Neuronal stem cell (in vitro differentiated cells): ENCODE measurements at regions not wholly inside any gene's neighbourhood (a gene's known extent, or its start where the extent isn't known, plus 50 kb on each side); places are given as distances from the start of the nearest gene placed in this dataset.
A peak's percentile ranks its signal among the peaks of the same experiment; 100 is the strongest.

Experiments
- DNase-seq: peaks from one replicate; pipeline ENCODE4 v3.0.0-alpha.2; 2013; ENCODE audit warnings: low spot score
- H2AFZ ChIP-seq: one replicate; pipeline ENCODE4 v1.6.1; 2013; ENCODE audit warnings: mild to moderate bottlenecking, low read length, inconsistent platforms
- H2AK5ac ChIP-seq: 2 replicates; pipeline ENCODE4 v1.6.1; 2013; ENCODE audit warnings: low read depth, mild to moderate bottlenecking, inconsistent platforms, low read length, moderate library complexity, mixed read lengths
- H2BK120ac ChIP-seq: 2 replicates; pipeline ENCODE4 v1.6.1; 2013; ENCODE audit warnings: low read depth, mild to moderate bottlenecking, inconsistent platforms, low read length, moderate library complexity, mixed read lengths
- H2BK12ac ChIP-seq: one replicate; pipeline ENCODE4 v1.6.1; 2013; ENCODE audit warnings: low read length, inconsistent platforms
- H2BK15ac ChIP-seq: 2 replicates; pipeline ENCODE4 v1.6.1; 2013; ENCODE audit warnings: mild to moderate bottlenecking, low read length, inconsistent platforms, mixed read lengths
- H2BK5ac ChIP-seq: one replicate; pipeline ENCODE4 v1.6.1; 2013; ENCODE audit warnings: inconsistent platforms, mild to moderate bottlenecking, low read length, moderate library complexity
- H3K14ac ChIP-seq: one replicate; pipeline ENCODE4 v1.6.1; 2013; ENCODE audit warnings: low read length, inconsistent platforms
- H3K18ac ChIP-seq: 2 replicates; pipeline ENCODE4 v1.6.1; 2013; ENCODE audit warnings: low read length, inconsistent platforms
- H3K23ac ChIP-seq: 2 replicates; pipeline ENCODE4 v1.6.1; 2013; ENCODE audit warnings: low read depth, mild to moderate bottlenecking, mixed read lengths, low read length, inconsistent platforms; ENCODE audit not compliant: poor library complexity
- H3K27ac ChIP-seq: replicated peaks from 3 replicates; pipeline ENCODE4 v1.5.1; 2013; ENCODE audit warnings: low read length, inconsistent platforms
- H3K27me3 ChIP-seq, 3 experiments: 2 replicates each; pipeline ENCODE4 v1.6.1; 2013; ENCODE audit warnings: low read length in 3 of 3, mild to moderate bottlenecking in 2 of 3, inconsistent platforms in 1 of 3, low read depth in 1 of 3, mixed read lengths in 1 of 3, moderate library complexity in 1 of 3; ENCODE audit not compliant: control insufficient read depth in 3 of 3, insufficient read depth in 3 of 3
- H3K36me3 ChIP-seq, 2 donors: replicated peaks in 1 of 2; 2 replicates each; pipeline ENCODE4 v1.6.1; 2013; ENCODE audit warnings: low read length in 2 of 2; ENCODE audit not compliant: control insufficient read depth in 2 of 2, insufficient read depth in 2 of 2
- H3K4ac ChIP-seq: 2 replicates; pipeline ENCODE4 v1.6.1; 2013; ENCODE audit warnings: inconsistent platforms, mild to moderate bottlenecking, low read length, moderate library complexity
- H3K4me1 ChIP-seq, 2 donors: 1 replicate in 1 of 2; 2 replicates in 1 of 2; pipeline ENCODE4 v1.6.1; 2013; ENCODE audit warnings: low read length in 2 of 2, low read depth in 1 of 2; ENCODE audit not compliant: control insufficient read depth in 2 of 2, insufficient read depth in 1 of 2
- H3K4me2 ChIP-seq: one replicate; pipeline ENCODE4 v1.6.1; 2013; ENCODE audit warnings: mild to moderate bottlenecking, low read length, inconsistent platforms; ENCODE audit not compliant: insufficient read depth, poor library complexity, severe bottlenecking
- H3K4me3 ChIP-seq, 2 donors: 2 replicates each; pipeline ENCODE4 v1.5.1; 2013; ENCODE audit warnings: low read length in 2 of 2, mild to moderate bottlenecking in 2 of 2, inconsistent platforms in 1 of 2, moderate library complexity in 1 of 2
- H3K79me1 ChIP-seq: one replicate; pipeline ENCODE4 v1.6.1; 2013; ENCODE audit warnings: low read depth, mild to moderate bottlenecking, inconsistent platforms, low read length, moderate library complexity
- H3K9ac ChIP-seq: one replicate; pipeline ENCODE4 v1.6.1; 2013; ENCODE audit warnings: mild to moderate bottlenecking, low read depth, low read length, inconsistent platforms; ENCODE audit not compliant: poor library complexity
- H3K9me3 ChIP-seq, 2 donors: replicated peaks in 1 of 2; 2 replicates each; pipeline versions ENCODE3 to v1.6.1; 2013; ENCODE audit warnings: low read length in 2 of 2, mild to moderate bottlenecking in 2 of 2, inconsistent platforms in 1 of 2, low read depth in 1 of 2, mixed read lengths in 1 of 2, moderate library complexity in 1 of 2; ENCODE audit not compliant: control insufficient read depth in 2 of 2, insufficient read depth in 1 of 2
- H4K8ac ChIP-seq: one replicate; pipeline ENCODE4 v1.6.1; 2013; ENCODE audit warnings: low read depth, mild to moderate bottlenecking, inconsistent platforms, low read length, moderate library complexity
- H4K91ac ChIP-seq: one replicate; pipeline ENCODE4 v1.6.1; 2013; ENCODE audit warnings: low read length, low read depth, mild to moderate bottlenecking, inconsistent platforms; ENCODE audit not compliant: poor library complexity
- WGBS, 2 donors: extraction: QIAGEN DNeasy Blood & Tissue Kit; methylation state at CpG; one replicate each; pipeline ENCODE4 v1.1.7; 2013; ENCODE audit warnings: missing lambda C conversion rate in 2 of 2, mixed read lengths in 1 of 2; ENCODE audit not compliant: insufficient read length in 2 of 2, insufficient replicate concordance in 1 of 2; ENCODE audit errors: extremely low coverage in 2 of 2; 5-methylcytosine and 5-hydroxymethylcytosine counted together

GRCh38 chr18:29087616-29088246, 910.8 kb upstream of the CDH2 start:
- Histone ChIP-seq H3K27ac (no peak overlapping the region), H3K14ac (no peak overlapping the region), H3K36me3 (no peaks in the 10 kb centered on the region), H3K4ac (no peak overlapping the region), H2AK5ac (no peak overlapping the region), H4K91ac (no peak overlapping the region), H2BK12ac (no peak overlapping the region), H3K9ac (no peak overlapping the region), H2AFZ (peak overlapping the region; percentile 53), H3K9me3 (no peaks in the 10 kb centered on the region), H3K23ac (no peak overlapping the region), H3K4me3 (no peak overlapping the region), H2BK15ac (no peak overlapping the region), H3K27me3 (no peaks in the 10 kb centered on the region), H3K79me1 (no peaks in the 10 kb centered on the region), H2BK5ac (no peak overlapping the region), H4K8ac (no peak overlapping the region), H2BK120ac (no peak overlapping the region), H3K4me2 (no peak overlapping the region), H3K4me1 (peaks cover 0 to 5% of the 10 kb centered on the region in 2 donors), H3K18ac (no peak overlapping the region)
- no peak for DNase-seq
- WGBS, 2 donors, result no CpG with 5 or more reads among the region's 3 CpGs

- Histone ChIP-seq H3K23ac (no peak overlapping the region), H3K27ac (no peak overlapping the region), H3K4me1 (peaks cover 0 to 5% of the 10 kb centered on the region in 2 donors), H2BK15ac (no peak overlapping the region), H3K79me1 (no peaks in the 10 kb centered on the region), H3K36me3 (no peaks in the 10 kb centered on the region), H2AFZ (no peak overlapping the region), H3K9me3 (no peaks in the 10 kb centered on the region), H3K18ac (no peak overlapping the region), H3K4ac (no peak overlapping the region), H3K4me3 (no peak overlapping the region), H2BK12ac (no peak overlapping the region), H2BK120ac (no peak overlapping the region), H2BK5ac (no peak overlapping the region), H2AK5ac (no peak overlapping the region), H4K8ac (no peak overlapping the region), H3K4me2 (no peak overlapping the region), H3K14ac (no peak overlapping the region), H4K91ac (no peak overlapping the region), H3K27me3 (no peaks in the 10 kb centered on the region), H3K9ac (no peak overlapping the region)
- no peak for DNase-seq
Measured at GRCh38 chr18:29084120-29084519, 907.2 kb upstream of the CDH2 start.

GRCh38 chr18:29083545-29083944, 906.6 kb upstream of the CDH2 start:
- H3K27me3 ChIP-seq, result no peaks in the 10 kb centered on the region
- H4K8ac ChIP-seq, result no peak overlapping the region
- H2BK120ac ChIP-seq, result no peak overlapping the region
- no peak overlapping the region for H3K4me2 ChIP-seq
- H2AFZ ChIP-seq, result peak overlapping the region; percentile 16
- H3K4me3 ChIP-seq, result no peak overlapping the region
- H2AK5ac ChIP-seq, result no peak overlapping the region
- no peak overlapping the region for H3K18ac ChIP-seq
- H3K27ac ChIP-seq, result no peak overlapping the region
- H3K4ac ChIP-seq, result no peak overlapping the region
- H3K4me1 ChIP-seq, result peaks cover 0 to 5% of the 10 kb centered on the region in 2 donors
- no peaks in the 10 kb centered on the region for H3K79me1 ChIP-seq
- H3K9me3 ChIP-seq, result no peaks in the 10 kb centered on the region
- no peak overlapping the region for H3K9ac ChIP-seq
- no peak overlapping the region for H3K14ac ChIP-seq
- no peak overlapping the region for H2BK12ac ChIP-seq
- no CpG with 5 or more reads among the region's 4 CpGs for WGBS, 2 donors
- DNase-seq, result no peak
- H3K36me3 ChIP-seq, result no peaks in the 10 kb centered on the region
- no peak overlapping the region for H3K23ac ChIP-seq
- H2BK5ac ChIP-seq, result no peak overlapping the region
- H4K91ac ChIP-seq, result no peak overlapping the region
- H2BK15ac ChIP-seq, result no peak overlapping the region

GRCh38 chr18:29080946-29081345, 904.0 kb upstream of the CDH2 start:
- Histone ChIP-seq H3K36me3 (no peaks in the 10 kb centered on the region), H2BK12ac (no peak overlapping the region), H3K9me3 (no peaks in the 10 kb centered on the region), H3K18ac (no peak overlapping the region), H3K4me1 (peaks cover 0 to 3% of the 10 kb centered on the region in 2 donors), H2BK15ac (no peak overlapping the region), H3K27me3 (no peaks in the 10 kb centered on the region), H3K4ac (no peak overlapping the region), H3K23ac (no peak overlapping the region), H3K79me1 (no peaks in the 10 kb centered on the region), H2BK120ac (no peak overlapping the region), H4K8ac (no peak overlapping the region), H2AK5ac (no peak overlapping the region), H3K9ac (no peak overlapping the region), H2BK5ac (no peak overlapping the region), H3K14ac (no peak overlapping the region), H3K4me2 (no peak overlapping the region), H2AFZ (no peak overlapping the region), H4K91ac (no peak overlapping the region), H3K27ac (no peak overlapping the region), H3K4me3 (no peak overlapping the region)
- peak; percentile 39 for DNase-seq
- WGBS, 2 donors, result no CpG with 5 or more reads among the region's 3 CpGs
